PC-9 (cell line): ENCODE measurements at regions not wholly inside any gene's neighbourhood (a gene's known extent, or its start where the extent isn't known, plus 50 kb on each side); places are given as distances from the start of the nearest gene placed in this dataset.

Experiments used
- BruUV-seq: library from RNA; stranded (reverse); fragments of 400-500 nt; replicated peaks from 2 replicates; lab custom pipeline; 2021; lab: Mats Ljungman, UMichigan
- CTCF ChIA-PET: fragments of 300-600 bp; sonication (Branson Sonifier 250); formaldehyde crosslinking; loops from one replicate; lab custom pipeline; 2022; ENCODE audit warnings: antibody characterized with exemption; lab: Charles Lee
- POLR2A ChIA-PET: fragments of 300-600 bp; sonication (Branson Sonifier 250); formaldehyde crosslinking; loops from one replicate; lab custom pipeline; 2022; ENCODE audit warnings: antibody characterized with exemption; ENCODE audit not compliant: unreplicated experiment; lab: Charles Lee
- DNase-seq, 2 experiments: peaks; one replicate each; pipeline versions ENCODE4 v3.0.0 to v3.0.0-alpha.2; 2015 to 2022; ENCODE audit warnings: mixed read lengths in 1 of 2
- H2AFZ ChIP-seq: fragments of 200-600 bp; sonication (generic); 2 replicates; pipeline ENCODE4 v1.8.1; 2017; ENCODE audit warnings: antibody characterized with exemption
- H3F3A ChIP-seq: fragments of 200-600 bp; sonication (generic); 2 replicates; pipeline ENCODE4 v1.8.1; 2017; ENCODE audit warnings: antibody characterized with exemption, mild to moderate bottlenecking, low read depth; ENCODE audit not compliant: insufficient read depth
- H3K27ac ChIP-seq: fragments of 200-600 bp; sonication (generic); 2 replicates; pipeline ENCODE4 v1.6.1; 2016; ENCODE audit warnings: mixed run types
- H3K27me3 ChIP-seq: fragments of 200-600 bp; sonication (generic); 2 replicates; pipeline ENCODE4 v1.6.1; 2016; ENCODE audit warnings: low read depth, mixed run types; ENCODE audit not compliant: insufficient read depth
- H3K36me3 ChIP-seq: fragments of 200-600 bp; sonication (generic); 2 replicates; pipeline ENCODE4 v1.6.1; 2016; ENCODE audit warnings: low read depth, mixed run types
- H3K4me1 ChIP-seq: fragments of 200-600 bp; sonication (generic); replicated peaks from 2 replicates; pipeline ENCODE4 v1.6.1; 2016; ENCODE audit warnings: mixed run types; ENCODE audit not compliant: insufficient read depth
- H3K4me2 ChIP-seq: fragments of 200-600 bp; sonication (generic); 2 replicates; pipeline ENCODE4 v1.6.1; 2017; ENCODE audit warnings: mixed run types
- H3K4me3 ChIP-seq: fragments of 200-600 bp; sonication (generic); 2 replicates; pipeline ENCODE4 v1.6.1; 2016; ENCODE audit warnings: mixed run types
- H3K79me2 ChIP-seq: fragments of 200-600 bp; sonication (generic); 2 replicates; pipeline ENCODE4 v1.6.1; 2017; ENCODE audit warnings: low read depth, mixed run types
- H3K9me2 ChIP-seq: fragments of 200-600 bp; sonication (generic); 2 replicates; pipeline ENCODE4 v1.8.1; 2017; ENCODE audit warnings: mild to moderate bottlenecking; ENCODE audit not compliant: insufficient read depth
- H3K9me3 ChIP-seq: fragments of 200-600 bp; sonication (generic); 2 replicates; pipeline ENCODE4 v1.8.1; 2016; ENCODE audit warnings: low read depth; ENCODE audit not compliant: insufficient read depth
- H4K20me1 ChIP-seq: fragments of 200-600 bp; sonication (generic); 2 replicates; pipeline ENCODE4 v1.8.1; 2017; ENCODE audit not compliant: insufficient read depth
- EZH2 ChIP-seq: fragments of 200-600 bp; sonication (generic); IDR thresholded peaks from 2 replicates; pipeline ENCODE4 v1.8.0; 2017; ENCODE audit warnings: antibody characterized with exemption, low read depth
- intact Hi-C: fragments of 100-400 bp; cut with micrococcal nuclease; formaldehyde crosslinking; loops from one replicate; pipeline ENCODE4 v1.10.0; 2022; ENCODE audit not compliant: unreplicated experiment
- TF ChIP-seq, protein P1 (sequence below): fragments of 200-600 bp; sonication (generic); conservative IDR thresholded peaks from 2 replicates; pipeline ENCODE4 v1.6.1; 2017; ENCODE audit warnings: mixed run types, antibody characterized with exemption, mild to moderate bottlenecking, moderate library complexity

- Histone ChIP-seq H3K9me3 (no peaks in the 10 kb centered on the region), H3K4me2 (no peak overlapping the region), H4K20me1 (no peaks in the 10 kb centered on the region), H3K79me2 (no peaks in the 10 kb centered on the region), H3K9me2 (no peaks in the 10 kb centered on the region), H3K27ac (no peak overlapping the region), H3K27me3 (no peaks in the 10 kb centered on the region), H3F3A (no peaks in the 10 kb centered on the region), H3K36me3 (no peaks in the 10 kb centered on the region), H3K4me1 (peaks cover 5% of the 10 kb centered on the region; the same call in 1 of the 2 replicates), H2AFZ (no peak overlapping the region), H3K4me3 (no peak overlapping the region)
- CTCF ChIA-PET: interaction anchor here (0.7 kb wide), 1 partner anchor 12 kb away, joined by 3 read pairs; no protein-coding TSS in a partner anchor
- POLR2A ChIA-PET: no interaction called here
- intact Hi-C loops: loop anchor here (10.0 kb wide), 2 partner anchors 745 to 1375 kb away; no protein-coding TSS in a partner anchor
- TF ChIP-seq, protein P1, sequence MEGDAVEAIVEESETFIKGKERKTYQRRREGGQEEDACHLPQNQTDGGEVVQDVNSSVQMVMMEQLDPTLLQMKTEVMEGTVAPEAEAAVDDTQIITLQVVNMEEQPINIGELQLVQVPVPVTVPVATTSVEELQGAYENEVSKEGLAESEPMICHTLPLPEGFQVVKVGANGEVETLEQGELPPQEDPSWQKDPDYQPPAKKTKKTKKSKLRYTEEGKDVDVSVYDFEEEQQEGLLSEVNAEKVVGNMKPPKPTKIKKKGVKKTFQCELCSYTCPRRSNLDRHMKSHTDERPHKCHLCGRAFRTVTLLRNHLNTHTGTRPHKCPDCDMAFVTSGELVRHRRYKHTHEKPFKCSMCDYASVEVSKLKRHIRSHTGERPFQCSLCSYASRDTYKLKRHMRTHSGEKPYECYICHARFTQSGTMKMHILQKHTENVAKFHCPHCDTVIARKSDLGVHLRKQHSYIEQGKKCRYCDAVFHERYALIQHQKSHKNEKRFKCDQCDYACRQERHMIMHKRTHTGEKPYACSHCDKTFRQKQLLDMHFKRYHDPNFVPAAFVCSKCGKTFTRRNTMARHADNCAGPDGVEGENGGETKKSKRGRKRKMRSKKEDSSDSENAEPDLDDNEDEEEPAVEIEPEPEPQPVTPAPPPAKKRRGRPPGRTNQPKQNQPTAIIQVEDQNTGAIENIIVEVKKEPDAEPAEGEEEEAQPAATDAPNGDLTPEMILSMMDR: peak; percentile 81
- TF ChIP-seq EZH2: no peak
- no TSS peak for BruUV-seq
- peak in 1 of 2 experiments; percentile 22 for DNase-seq
These were observed 54.2 kb upstream of the TMCO5A start for GRCh38 chr15:37880009-37880834.

DNA sequence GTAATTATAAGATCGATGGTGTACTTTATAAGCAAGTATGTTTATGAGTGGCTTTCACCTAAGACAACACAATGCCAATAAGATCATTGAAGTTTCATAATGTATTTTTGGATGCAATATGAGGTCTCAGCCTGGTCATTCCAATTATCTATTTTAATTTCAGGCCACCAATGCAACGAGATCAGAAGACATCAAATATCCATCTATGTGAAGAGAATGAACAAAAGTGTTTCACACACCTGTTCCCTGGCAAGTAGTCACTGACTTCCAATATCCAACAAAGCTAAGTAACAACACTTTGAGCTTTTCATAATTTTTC, 53.6 kb upstream of the TMCO5A start:
- Histone ChIP-seq H3K9me2 (no peaks in the 10 kb centered on the region), H2AFZ (no peak overlapping the region), H3K4me2 (no peak overlapping the region), H3K4me3 (no peak overlapping the region), H3K27ac (no peak overlapping the region), H3K79me2 (no peaks in the 10 kb centered on the region), H3F3A (no peaks in the 10 kb centered on the region), H3K27me3 (no peaks in the 10 kb centered on the region), H3K4me1 (peaks cover 10% of the 10 kb centered on the region), H3K9me3 (no peaks in the 10 kb centered on the region), H3K36me3 (no peaks in the 10 kb centered on the region), H4K20me1 (no peaks in the 10 kb centered on the region)
- no peak for DNase-seq
- intact Hi-C loops: loop anchor here (10.0 kb wide), 2 partner anchors 746 to 1376 kb away; no protein-coding TSS in a partner anchor
- BruUV-seq: no TSS peak
- ChIA-PET POLR2A (no interaction called here), CTCF (interaction anchor here (0.7 kb wide), 1 partner anchor 12 kb away, joined by 3 read pairs; no protein-coding TSS in a partner anchor)
- TF ChIP-seq, protein P1: 0 out of 2 replicates have a peak, but pooled peaks have one; percentile 4
- no peak for TF ChIP-seq EZH2

GRCh38 chr15:37881237-37882013, 53.0 kb upstream of the TMCO5A start:
- intact Hi-C loops: loop anchor here (10.0 kb wide), 2 partner anchors 747 to 1377 kb away; no protein-coding TSS in a partner anchor
- ChIA-PET POLR2A (no interaction called here), CTCF (no interaction called here)
- no peaks in the 10 kb centered on the region for H3K9me2 ChIP-seq
- no peak overlapping the region for H3K4me2 ChIP-seq
- no peaks in the 10 kb centered on the region for H3K27me3 ChIP-seq
- DNase-seq: no peak
- no peaks in the 10 kb centered on the region for H3F3A ChIP-seq
- H2AFZ ChIP-seq: no peak overlapping the region
- BruUV-seq: no TSS peak
- H3K9me3 ChIP-seq: no peaks in the 10 kb centered on the region
- H3K4me3 ChIP-seq: no peak overlapping the region
- H3K79me2 ChIP-seq: no peaks in the 10 kb centered on the region
- H3K4me1 ChIP-seq: peaks cover 12% of the 10 kb centered on the region
- no peaks in the 10 kb centered on the region for H3K36me3 ChIP-seq
- no peaks in the 10 kb centered on the region for H4K20me1 ChIP-seq
- TF ChIP-seq, protein P1: no peak
- no peak for TF ChIP-seq EZH2
- no peak overlapping the region for H3K27ac ChIP-seq
